MM.1S (cell line): ENCODE measurements at regions not wholly inside any gene's neighbourhood (a gene's known extent, or its start where the extent isn't known, plus 50 kb on each side); places are given as distances from the start of the nearest gene placed in this dataset.
A peak's percentile ranks its signal among the peaks of the same experiment; 100 is the strongest.

Experiments
- DNase-seq: peaks from one replicate; pipeline ENCODE4 v3.0.0-alpha.2; 2015
- H2AFZ ChIP-seq: fragments of 300-600 bp; sonication (generic); 2 replicates; pipeline ENCODE4 v1.6.0; 2016; ENCODE audit warnings: antibody characterized with exemption, low read length
- H3F3A ChIP-seq: fragments of 300-600 bp; sonication (generic); 2 replicates; pipeline ENCODE4 v1.6.1; 2016; ENCODE audit warnings: mild to moderate bottlenecking, antibody characterized with exemption, low read length, moderate library complexity, mixed read lengths; ENCODE audit not compliant: insufficient read depth
- H3K27ac ChIP-seq: fragments of 300-600 bp; sonication (generic); 2 replicates; pipeline ENCODE4 v1.5.1; 2016; ENCODE audit warnings: mild to moderate bottlenecking, low read length
- H3K27me3 ChIP-seq: fragments of 300-600 bp; sonication (generic); replicated peaks from 2 replicates; pipeline ENCODE4 v1.6.0; 2016; ENCODE audit warnings: low read length; ENCODE audit not compliant: insufficient read depth
- H3K36me3 ChIP-seq: fragments of 300-600 bp; sonication (generic); replicated peaks from 2 replicates; pipeline ENCODE4 v1.6.1; 2016; ENCODE audit warnings: mild to moderate bottlenecking, low read length, mixed read lengths; ENCODE audit not compliant: insufficient read depth
- H3K4me1 ChIP-seq: fragments of 300-600 bp; sonication (generic); 2 replicates; pipeline ENCODE4 v1.6.1; 2016; ENCODE audit warnings: low read length, mixed read lengths
- H3K4me2 ChIP-seq: fragments of 300-600 bp; sonication (generic); 2 replicates; pipeline ENCODE4 v1.6.0; 2016; ENCODE audit warnings: low read depth, low read length
- H3K4me3 ChIP-seq: fragments of 300-600 bp; sonication (generic); 2 replicates; pipeline ENCODE4 v1.5.1; 2016; ENCODE audit warnings: low read length, mixed read lengths
- H3K79me2 ChIP-seq: fragments of 300-600 bp; sonication (generic); 2 replicates; pipeline ENCODE4 v1.6.1; 2016; ENCODE audit warnings: mixed run types, low read length, mixed read lengths
- H3K9ac ChIP-seq: fragments of 300-600 bp; sonication (generic); 2 replicates; pipeline ENCODE4 v1.6.1; 2016; ENCODE audit warnings: low read length, mixed read lengths
- H3K9me2 ChIP-seq: fragments of 300-600 bp; sonication (generic); replicated peaks from 2 replicates; pipeline ENCODE4 v1.6.1; 2016; ENCODE audit warnings: mild to moderate bottlenecking, low read length, mixed read lengths; ENCODE audit not compliant: insufficient read depth
- H3K9me3 ChIP-seq: fragments of 300-600 bp; sonication (generic); replicated peaks from 2 replicates; pipeline ENCODE4 v1.6.1; 2016; ENCODE audit warnings: mild to moderate bottlenecking, low read length, mixed read lengths; ENCODE audit not compliant: insufficient read depth
- H4K20me1 ChIP-seq: fragments of 300-600 bp; sonication (generic); 2 replicates; pipeline ENCODE4 v1.6.1; 2016; ENCODE audit warnings: mild to moderate bottlenecking, low read length, moderate library complexity, mixed read lengths; ENCODE audit not compliant: insufficient read depth
- EZH2 ChIP-seq: fragments of 300-600 bp; sonication (generic); optimal IDR thresholded peaks from 2 replicates; pipeline ENCODE3; 2017; ENCODE audit warnings: low read depth, mild to moderate bottlenecking, antibody characterized with exemption, low read length, mixed read lengths
- EZH2phosphoT487 ChIP-seq: fragments of 300-600 bp; sonication (generic); IDR thresholded peaks from 2 replicates; pipeline ENCODE4 v1.6.1; 2018; ENCODE audit warnings: antibody characterized with exemption, low read length
- TF ChIP-seq, protein P1 (sequence below): fragments of 300-600 bp; sonication (generic); IDR thresholded peaks from 2 replicates; pipeline ENCODE4 v1.5.1; 2016; ENCODE audit warnings: antibody characterized with exemption, low read length, mixed read lengths

DNA sequence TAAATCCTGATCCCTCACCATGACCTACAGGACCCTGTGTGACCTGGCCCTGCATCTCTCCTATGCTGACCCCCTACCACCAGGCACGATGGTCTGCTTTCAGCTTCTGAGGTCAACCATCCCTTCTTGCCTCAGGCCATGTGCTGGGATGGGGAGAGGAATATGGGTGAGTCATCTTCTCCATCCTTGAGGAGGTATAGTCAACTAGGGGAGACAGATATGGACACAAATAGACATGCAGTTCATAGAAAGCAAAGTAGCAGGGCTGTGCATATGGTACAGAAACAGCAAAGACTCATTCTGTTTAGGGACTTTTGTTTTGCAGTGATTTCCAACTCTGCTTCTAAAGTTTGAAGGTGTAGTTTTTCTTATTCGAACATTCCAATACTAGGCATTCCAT is 250.8 kb upstream of the FGGY start:
- Histone ChIP-seq H3K4me3 (no peak overlapping the region), H3K9me2 (no peaks in the 10 kb centered on the region), H3K36me3 (no peaks in the 10 kb centered on the region), H3K9ac (no peak overlapping the region), H3K4me1 (peaks cover 13% of the 10 kb centered on the region), H3K4me2 (peak overlapping the region; percentile 57; the same call in 1 of the 2 replicates), H3K27ac (no peak overlapping the region), H4K20me1 (no peaks in the 10 kb centered on the region), H3F3A (peaks cover 5% of the 10 kb centered on the region; the same call in 1 of the 2 replicates), H2AFZ (no peak overlapping the region; the same call in 1 of the 2 replicates), H3K79me2 (no peaks in the 10 kb centered on the region), H3K27me3 (no peaks in the 10 kb centered on the region), H3K9me3 (no peaks in the 10 kb centered on the region)
- TF ChIP-seq, protein P1, sequence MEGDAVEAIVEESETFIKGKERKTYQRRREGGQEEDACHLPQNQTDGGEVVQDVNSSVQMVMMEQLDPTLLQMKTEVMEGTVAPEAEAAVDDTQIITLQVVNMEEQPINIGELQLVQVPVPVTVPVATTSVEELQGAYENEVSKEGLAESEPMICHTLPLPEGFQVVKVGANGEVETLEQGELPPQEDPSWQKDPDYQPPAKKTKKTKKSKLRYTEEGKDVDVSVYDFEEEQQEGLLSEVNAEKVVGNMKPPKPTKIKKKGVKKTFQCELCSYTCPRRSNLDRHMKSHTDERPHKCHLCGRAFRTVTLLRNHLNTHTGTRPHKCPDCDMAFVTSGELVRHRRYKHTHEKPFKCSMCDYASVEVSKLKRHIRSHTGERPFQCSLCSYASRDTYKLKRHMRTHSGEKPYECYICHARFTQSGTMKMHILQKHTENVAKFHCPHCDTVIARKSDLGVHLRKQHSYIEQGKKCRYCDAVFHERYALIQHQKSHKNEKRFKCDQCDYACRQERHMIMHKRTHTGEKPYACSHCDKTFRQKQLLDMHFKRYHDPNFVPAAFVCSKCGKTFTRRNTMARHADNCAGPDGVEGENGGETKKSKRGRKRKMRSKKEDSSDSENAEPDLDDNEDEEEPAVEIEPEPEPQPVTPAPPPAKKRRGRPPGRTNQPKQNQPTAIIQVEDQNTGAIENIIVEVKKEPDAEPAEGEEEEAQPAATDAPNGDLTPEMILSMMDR: no peak
- TF ChIP-seq EZH2phosphoT487: no peak
- no peak for TF ChIP-seq EZH2
- no peak for DNase-seq

DNA sequence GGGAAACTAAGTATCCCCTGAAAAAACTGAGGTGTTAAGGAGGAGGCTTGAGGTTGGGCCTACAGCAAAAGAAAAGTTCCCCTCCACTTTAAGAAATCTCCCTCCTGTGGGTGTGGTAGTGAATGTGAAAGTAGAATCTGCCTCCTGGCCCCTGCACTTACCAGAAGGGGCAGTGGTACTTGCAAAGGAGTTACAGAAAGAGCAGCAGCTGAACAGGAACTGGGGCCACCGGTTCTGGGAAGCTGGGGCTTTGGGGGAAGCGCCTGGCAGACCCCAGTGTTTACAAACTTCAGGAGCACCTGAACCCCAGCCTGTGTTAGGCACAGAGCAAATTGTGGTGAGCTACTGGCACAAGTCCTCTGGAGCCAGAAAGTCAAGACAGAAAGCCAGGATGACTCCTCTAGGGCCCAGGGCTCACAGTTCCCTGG is 250.2 kb upstream of the FGGY start:
- Histone ChIP-seq H3K36me3 (no peaks in the 10 kb centered on the region), H3K9me3 (no peaks in the 10 kb centered on the region), H3K4me2 (peak overlapping the region; percentile 57; the same call in 1 of the 2 replicates), H3K27ac (peak overlapping the region; percentile 21; the same call in 1 of the 2 replicates), H3K4me1 (peaks cover 13% of the 10 kb centered on the region), H3K9ac (peak overlapping the region; percentile 15; the same call in 1 of the 2 replicates), H3K27me3 (no peaks in the 10 kb centered on the region), H3K4me3 (no peak overlapping the region; the same call in 1 of the 2 replicates), H3F3A (peaks cover 5% of the 10 kb centered on the region; the same call in 1 of the 2 replicates), H2AFZ (peak overlapping the region; percentile 79), H3K9me2 (no peaks in the 10 kb centered on the region), H3K79me2 (no peaks in the 10 kb centered on the region), H4K20me1 (no peaks in the 10 kb centered on the region)
- peak; percentile 79 for DNase-seq
- TF ChIP-seq EZH2 (no peak), EZH2phosphoT487 (no peak)
- TF ChIP-seq, protein P1: peak; percentile 52

DNA sequence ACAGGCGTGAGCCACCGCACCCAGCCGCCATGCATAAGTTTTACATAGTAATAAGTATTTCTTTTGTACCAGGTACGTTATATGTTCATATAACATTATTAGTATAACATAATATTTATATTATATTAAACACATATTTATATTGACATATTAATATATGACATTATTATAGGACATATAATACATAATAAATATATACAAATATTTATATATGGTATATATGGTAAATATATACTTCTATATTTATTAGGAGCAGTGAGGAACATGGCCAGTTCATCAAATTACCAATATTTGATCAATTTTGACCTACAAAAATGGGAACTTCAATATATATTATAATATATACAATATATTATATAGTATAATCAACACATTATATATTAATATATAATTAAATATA is 245.9 kb upstream of the FGGY start:
- TF ChIP-seq EZH2phosphoT487 (no peak), EZH2 (no peak)
- TF ChIP-seq, protein P1: no peak
- H3K9me3 ChIP-seq: no peaks in the 10 kb centered on the region
- H3K4me2 ChIP-seq: no peak overlapping the region

More for the DNA sequence above, 245.9 kb upstream of the FGGY start:
- H3F3A ChIP-seq: peaks cover 5% of the 10 kb centered on the region; the same call in 1 of the 2 replicates
- peaks cover 12% of the 10 kb centered on the region for H3K4me1 ChIP-seq
- H3K36me3 ChIP-seq: no peaks in the 10 kb centered on the region
- H3K27me3 ChIP-seq: no peaks in the 10 kb centered on the region
- H3K79me2 ChIP-seq: no peaks in the 10 kb centered on the region
- no peak overlapping the region for H3K9ac ChIP-seq
- no peaks in the 10 kb centered on the region for H4K20me1 ChIP-seq
- H3K9me2 ChIP-seq: no peaks in the 10 kb centered on the region
- H2AFZ ChIP-seq: no peak overlapping the region
- no peak for DNase-seq
- H3K27ac ChIP-seq: no peak overlapping the region
- H3K4me3 ChIP-seq: no peak overlapping the region
